Esophagus (tissue), 2 donors: ENCODE measurements at regions not wholly inside any gene's neighbourhood (a gene's known extent, or its start where the extent isn't known, plus 50 kb on each side); places are given as distances from the start of the nearest gene placed in this dataset.

Experiments
- H3K27ac ChIP-seq, 2 donors: one replicate each; pipeline ENCODE4 v1.5.1; 2013; ENCODE audit warnings: low read depth in 2 of 2, mild to moderate bottlenecking in 2 of 2, inconsistent platforms in 1 of 2, low read length in 1 of 2, moderate library complexity in 1 of 2
- H3K27me3 ChIP-seq, 2 donors: one replicate each; pipeline ENCODE4 v1.6.1; 2013; ENCODE audit warnings: low read length in 2 of 2, control low read depth in 1 of 2, mild to moderate bottlenecking in 1 of 2; ENCODE audit not compliant: insufficient read depth in 2 of 2, control insufficient read depth in 1 of 2
- H3K36me3 ChIP-seq, 2 donors: one replicate each; pipeline ENCODE4 v1.6.1; 2013; ENCODE audit warnings: low read length in 1 of 2; ENCODE audit not compliant: control insufficient read depth in 2 of 2, insufficient read depth in 2 of 2
- H3K4me1 ChIP-seq, 2 donors: one replicate each; pipeline ENCODE4 v1.6.1; 2013; ENCODE audit warnings: low read length in 1 of 2; ENCODE audit not compliant: control insufficient read depth in 2 of 2, insufficient read depth in 2 of 2
- H3K4me3 ChIP-seq, 2 donors: one replicate each; pipeline ENCODE4 v1.5.1; 2013; ENCODE audit warnings: low read length in 2 of 2, mild to moderate bottlenecking in 2 of 2, low read depth in 1 of 2, moderate library complexity in 1 of 2
- H3K9me3 ChIP-seq, 2 donors: one replicate each; pipeline ENCODE4 v1.6.1; 2013; ENCODE audit warnings: mild to moderate bottlenecking in 2 of 2, low read depth in 1 of 2, low read length in 1 of 2, moderate library complexity in 1 of 2; ENCODE audit not compliant: control insufficient read depth in 2 of 2, insufficient read depth in 1 of 2
- WGBS, 2 donors: extraction: QIAGEN DNeasy Blood & Tissue Kit; methylation state at CpG; one replicate each; pipeline ENCODE4 v1.1.7; 2013; 5-methylcytosine and 5-hydroxymethylcytosine counted together
- donor health status: healthy with polysubstance abuse.
- donor health status: Bipolar disorder and iron deficiency.

GRCh38 chrX:7240929-7241328 lies 93.0 kb upstream of the PUDP start:
- H3K27ac ChIP-seq = no peak overlapping the region
- no peaks in the 10 kb centered on the region for H3K36me3 ChIP-seq
- H3K4me3 ChIP-seq = no peak overlapping the region
- no peaks in the 10 kb centered on the region for H3K4me1 ChIP-seq
- H3K27me3 ChIP-seq = no peaks in the 10 kb centered on the region
- WGBS, 2 donors = 96% methylated on average over 2 of the region's 2 CpGs
- H3K9me3 ChIP-seq = no peaks in the 10 kb centered on the region

- no peaks in the 10 kb centered on the region for H3K9me3 ChIP-seq
These were observed 87.1 kb upstream of the PUDP start for GRCh38 chrX:7235071-7235470.

GRCh38 chrX:7233580-7234406 lies 85.8 kb upstream of the PUDP start:
- H3K4me1 ChIP-seq = no peaks in the 10 kb centered on the region
- H3K4me3 ChIP-seq = no peak overlapping the region
- no peaks in the 10 kb centered on the region for H3K36me3 ChIP-seq
- WGBS, 2 donors = 83 to 91% methylated on average over 4 of the region's 4 CpGs
- peaks cover 0 to 4% of the 10 kb centered on the region in 2 donors for H3K27me3 ChIP-seq
- no peaks in the 10 kb centered on the region for H3K9me3 ChIP-seq
- no peak overlapping the region for H3K27ac ChIP-seq

More at GRCh38 chrX:7235071-7235470, 87.1 kb upstream of the PUDP start:
- peaks cover 0 to 4% of the 10 kb centered on the region in 2 donors for H3K27me3 ChIP-seq
- no peaks in the 10 kb centered on the region for H3K36me3 ChIP-seq
- H3K4me1 ChIP-seq = no peaks in the 10 kb centered on the region
- no peak overlapping the region for H3K27ac ChIP-seq
- no peak overlapping the region for H3K4me3 ChIP-seq

- 76 to 96% methylated on average over 2 of the region's 2 CpGs for WGBS, 2 donors
- Histone ChIP-seq H3K27ac (no peak overlapping the region), H3K4me1 (no peaks in the 10 kb centered on the region)
These were observed 80.3 kb upstream of the PUDP start for GRCh38 chrX:7228226-7228625.

GRCh38 chrX:7225338-7225737 lies 77.4 kb upstream of the PUDP start:
- H3K9me3 ChIP-seq = no peaks in the 10 kb centered on the region
- no peak overlapping the region for H3K4me3 ChIP-seq
- WGBS, 2 donors = 79 to 83% methylated on average over 2 of the region's 2 CpGs
- no peaks in the 10 kb centered on the region for H3K36me3 ChIP-seq
- no peak overlapping the region for H3K27ac ChIP-seq
- no peaks in the 10 kb centered on the region for H3K4me1 ChIP-seq
- no peaks in the 10 kb centered on the region for H3K27me3 ChIP-seq

More at GRCh38 chrX:7228226-7228625, 80.3 kb upstream of the PUDP start:
- no peaks in the 10 kb centered on the region for H3K9me3 ChIP-seq
- H3K36me3 ChIP-seq = no peaks in the 10 kb centered on the region
- H3K27me3 ChIP-seq = peaks cover 0 to 4% of the 10 kb centered on the region in 2 donors
- no peak overlapping the region for H3K4me3 ChIP-seq

GRCh38 chrX:7223271-7223670 lies 75.3 kb upstream of the PUDP start:
- WGBS, 2 donors = 86 to 88% methylated on average over 2 of the region's 2 CpGs
- Histone ChIP-seq H3K9me3 (no peaks in the 10 kb centered on the region), H3K36me3 (no peaks in the 10 kb centered on the region), H3K27ac (no peak overlapping the region), H3K4me3 (no peak overlapping the region), H3K27me3 (no peaks in the 10 kb centered on the region), H3K4me1 (no peaks in the 10 kb centered on the region)

GRCh38 chrX:7220121-7220520 lies 72.2 kb upstream of the PUDP start:
- Histone ChIP-seq H3K27ac (no peak overlapping the region), H3K4me3 (no peak overlapping the region), H3K36me3 (no peaks in the 10 kb centered on the region), H3K9me3 (no peaks in the 10 kb centered on the region), H3K27me3 (no peaks in the 10 kb centered on the region), H3K4me1 (no peaks in the 10 kb centered on the region)
- 83 to 88% methylated on average over 10 of the region's 10 CpGs for WGBS, 2 donors

- 60 to 70% methylated on average over 7 of the region's 7 CpGs for WGBS, 2 donors
These were observed 71.3 kb upstream of the PUDP start for GRCh38 chrX:7219153-7219705.

GRCh38 chrX:7218321-7219152 lies 70.6 kb upstream of the PUDP start:
- Histone ChIP-seq H3K9me3 (no peaks in the 10 kb centered on the region), H3K27me3 (no peaks in the 10 kb centered on the region), H3K4me1 (no peaks in the 10 kb centered on the region), H3K27ac (no peak overlapping the region), H3K4me3 (no peak overlapping the region), H3K36me3 (no peaks in the 10 kb centered on the region)
- 72 to 73% methylated on average over 8 of the region's 8 CpGs for WGBS, 2 donors

More at GRCh38 chrX:7219153-7219705, 71.3 kb upstream of the PUDP start:
- Histone ChIP-seq H3K4me3 (no peak overlapping the region), H3K27me3 (no peaks in the 10 kb centered on the region), H3K36me3 (no peaks in the 10 kb centered on the region), H3K9me3 (no peaks in the 10 kb centered on the region), H3K27ac (no peak overlapping the region), H3K4me1 (no peaks in the 10 kb centered on the region)
